HepG2 (cell line): ENCODE measurements at regions not wholly inside any gene's neighbourhood (a gene's known extent, or its start where the extent isn't known, plus 50 kb on each side); places are given as distances from the start of the nearest gene placed in this dataset.

Experiments
- ATAC-seq: fragments of 200-7000 bp; cut with Tn5 transposase; 3 replicates; pipeline ENCODE4 v1.9.1; 2020; ENCODE audit warnings: mild to moderate bottlenecking, moderate library complexity
- BruUV-seq: library from RNA; stranded (reverse); fragments of 400-500 nt; replicated peaks from 2 replicates; lab custom pipeline; 2021; lab: Mats Ljungman, UMichigan
- CTCF ChIA-PET: fragments of 300-600 bp; formaldehyde crosslinking; extraction: SDS; loops from one replicate; lab custom pipeline; 2021; ENCODE audit warnings: low total read pairs, inconsistent platforms, low intra/inter-chr PET ratio; lab: Yijun Ruan, JAX
- POLR2A ChIA-PET: fragments of 350-600 bp; sonication (Branson Sonifier 250); formaldehyde crosslinking; loops from one replicate; lab custom pipeline; 2020; ENCODE audit warnings: antibody characterized with exemption, inconsistent platforms; lab: Yijun Ruan, JAX
- DNase-seq: peaks from one replicate; pipeline ENCODE4 v3.0.0-alpha.2; 2015; ENCODE audit warnings: low spot score
- FAIRE-seq: peaks from 3 replicates; lab custom pipeline; 2011; peaks lifted over from hg19 to GRCh38; lab: Jason Lieb, UNC
- H2AFZ ChIP-seq: one replicate; pipeline ENCODE4 v1.6.1; 2011; ENCODE audit warnings: low read length, inconsistent platforms
- H3K27ac ChIP-seq: fragments of 300-600 bp; 3 replicates; pipeline ENCODE4 v1.8.0; 2011; ENCODE audit warnings: mixed run types, mild to moderate bottlenecking, mixed read lengths, low read length, inconsistent platforms; ENCODE audit not compliant: insufficient read depth; ENCODE audit errors: extremely low read length
- H3K27me3 ChIP-seq, 2 experiments: fragments of 200-600 bp in 1 of 2; 2 replicates in 1 of 2; 3 replicates in 1 of 2; pipeline versions ENCODE4 v1.6.0 to v1.8.0; 2011; ENCODE audit warnings: low read length in 2 of 2, mild to moderate bottlenecking in 2 of 2, moderate library complexity in 2 of 2, inconsistent platforms in 1 of 2; ENCODE audit not compliant: insufficient read depth in 2 of 2, control insufficient read depth in 1 of 2
- H3K36me3 ChIP-seq, 2 experiments: fragments of 200-600 bp in 1 of 2; replicated peaks in 1 of 2; 2 replicates in 1 of 2; 3 replicates in 1 of 2; pipeline versions ENCODE4 v1.5.1 to v1.8.0; 2011; ENCODE audit warnings: low read length in 2 of 2, inconsistent platforms in 1 of 2; ENCODE audit not compliant: insufficient read depth in 2 of 2, control insufficient read depth in 1 of 2
- H3K4me1 ChIP-seq: 2 replicates; pipeline ENCODE4 v1.5.1; 2012; ENCODE audit warnings: low read length, inconsistent platforms; ENCODE audit not compliant: insufficient read depth
- H3K4me2 ChIP-seq: 2 replicates; pipeline ENCODE4 v1.6.0; 2011; ENCODE audit warnings: low read depth, low read length, inconsistent platforms
- H3K4me3 ChIP-seq, 3 experiments: fragments of 200-600 bp in 1 of 3; sonication (generic), shearing (Covaris generic) in 1 of 3; replicated peaks in 1 of 3; 2 replicates each; pipeline ENCODE4 v1.5.1; 2011 to 2016; ENCODE audit warnings: low read length in 3 of 3, inconsistent platforms in 2 of 3, low read depth in 2 of 3, mild to moderate bottlenecking in 2 of 3, control low read depth in 1 of 3, mixed read lengths in 1 of 3; ENCODE audit not compliant: insufficient read depth in 1 of 3
- H3K79me2 ChIP-seq: one replicate; pipeline ENCODE4 v1.6.1; 2011; ENCODE audit warnings: low read length, inconsistent platforms; ENCODE audit not compliant: insufficient read depth
- H3K9ac ChIP-seq: 2 replicates; pipeline ENCODE4 v1.6.0; 2011; ENCODE audit warnings: mild to moderate bottlenecking, low read depth, low read length, inconsistent platforms; ENCODE audit not compliant: insufficient read depth
- H3K9me3 ChIP-seq: 2 replicates; pipeline ENCODE4 v1.5.1; 2012; ENCODE audit warnings: mild to moderate bottlenecking, low read length
- H4K20me1 ChIP-seq: 2 replicates; pipeline ENCODE4 v1.6.0; 2011; ENCODE audit warnings: inconsistent platforms, mild to moderate bottlenecking, low read length, moderate library complexity; ENCODE audit not compliant: insufficient read depth
- MAFK ChIP-seq, 2 experiments: IDR thresholded peaks in 1 of 2; conservative IDR thresholded peaks in 1 of 2; 2 replicates each; pipeline ENCODE4 v1.6.1; 2011; ENCODE audit warnings: improper control_type of control experiment in 2 of 2, low read length in 2 of 2
- SRF ChIP-seq: IDR thresholded peaks from 2 replicates; pipeline ENCODE4 v1.6.1; 2011; ENCODE audit warnings: mild to moderate bottlenecking, low read depth, low read length, moderate library complexity
- TMF1 ChIP-seq: sonication (generic); formaldehyde crosslinking; IDR thresholded peaks from 2 replicates; pipeline ENCODE4 v1.8.1; 2022; ENCODE audit warnings: low read depth, missing genetic modification reagents
- ZNF567 ChIP-seq: sonication (generic); formaldehyde crosslinking; IDR thresholded peaks from 2 replicates; pipeline ENCODE4 v1.8.1; 2023; ENCODE audit warnings: mild to moderate bottlenecking, missing genetic modification reagents, borderline replicate concordance
- ZNF777 ChIP-seq: sonication (generic); formaldehyde crosslinking; IDR thresholded peaks from 2 replicates; pipeline ENCODE4 v1.4.0; 2020; ENCODE audit warnings: missing genetic modification reagents
- WGBS: methylation state at CpG from one replicate; pipeline ENCODE4 v1.1.6; 2017; ENCODE audit warnings: low lambda C conversion rate; 5-methylcytosine and 5-hydroxymethylcytosine counted together
- in situ Hi-C: cut with HindIII; loops from 2 replicates; pipeline ENCODE4 v1.10.0; 2017; ENCODE audit warnings: low pct_unique_long_range_greater_than_20kb; ENCODE audit not compliant: extremely low pct_ligation_motif_present
- intact Hi-C: fragments of 100-400 bp; cut with micrococcal nuclease; formaldehyde crosslinking; loops from one replicate; pipeline ENCODE4 v1.10.0; 2022; ENCODE audit not compliant: unreplicated experiment
- TF ChIP-seq, protein P1 (sequence below): sonication (generic); formaldehyde crosslinking; IDR thresholded peaks from 2 replicates; pipeline ENCODE4 v1.4.0; 2020; ENCODE audit warnings: missing genetic modification reagents, borderline replicate concordance
- TF ChIP-seq, protein P2 (sequence below): IDR thresholded peaks from 2 replicates; pipeline ENCODE4 v1.6.1; 2016; ENCODE audit warnings: missing biosample characterization, missing genetic modification reagents, low read depth
- TF ChIP-seq, protein P3 (sequence below): sonication (generic); formaldehyde crosslinking; IDR thresholded peaks from 2 replicates; pipeline ENCODE4 v1.5.1; 2020; ENCODE audit warnings: mild to moderate bottlenecking, missing genetic modification reagents
- TF ChIP-seq, protein P4 (sequence below): sonication (generic); formaldehyde crosslinking; IDR thresholded peaks from 2 replicates; pipeline ENCODE4 v1.4.0; 2020; ENCODE audit warnings: mild to moderate bottlenecking, missing genetic modification reagents

- in situ Hi-C loops, result no loop called here
- CTCF ChIA-PET, result no interaction called here
- TF ChIP-seq TMF1 (CRISPR knock-in tag), result no peak
- TF ChIP-seq, protein P1, sequence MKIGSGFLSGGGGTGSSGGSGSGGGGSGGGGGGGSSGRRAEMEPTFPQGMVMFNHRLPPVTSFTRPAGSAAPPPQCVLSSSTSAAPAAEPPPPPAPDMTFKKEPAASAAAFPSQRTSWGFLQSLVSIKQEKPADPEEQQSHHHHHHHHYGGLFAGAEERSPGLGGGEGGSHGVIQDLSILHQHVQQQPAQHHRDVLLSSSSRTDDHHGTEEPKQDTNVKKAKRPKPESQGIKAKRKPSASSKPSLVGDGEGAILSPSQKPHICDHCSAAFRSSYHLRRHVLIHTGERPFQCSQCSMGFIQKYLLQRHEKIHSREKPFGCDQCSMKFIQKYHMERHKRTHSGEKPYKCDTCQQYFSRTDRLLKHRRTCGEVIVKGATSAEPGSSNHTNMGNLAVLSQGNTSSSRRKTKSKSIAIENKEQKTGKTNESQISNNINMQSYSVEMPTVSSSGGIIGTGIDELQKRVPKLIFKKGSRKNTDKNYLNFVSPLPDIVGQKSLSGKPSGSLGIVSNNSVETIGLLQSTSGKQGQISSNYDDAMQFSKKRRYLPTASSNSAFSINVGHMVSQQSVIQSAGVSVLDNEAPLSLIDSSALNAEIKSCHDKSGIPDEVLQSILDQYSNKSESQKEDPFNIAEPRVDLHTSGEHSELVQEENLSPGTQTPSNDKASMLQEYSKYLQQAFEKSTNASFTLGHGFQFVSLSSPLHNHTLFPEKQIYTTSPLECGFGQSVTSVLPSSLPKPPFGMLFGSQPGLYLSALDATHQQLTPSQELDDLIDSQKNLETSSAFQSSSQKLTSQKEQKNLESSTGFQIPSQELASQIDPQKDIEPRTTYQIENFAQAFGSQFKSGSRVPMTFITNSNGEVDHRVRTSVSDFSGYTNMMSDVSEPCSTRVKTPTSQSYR, result no peak
- TF ChIP-seq, protein P2, sequence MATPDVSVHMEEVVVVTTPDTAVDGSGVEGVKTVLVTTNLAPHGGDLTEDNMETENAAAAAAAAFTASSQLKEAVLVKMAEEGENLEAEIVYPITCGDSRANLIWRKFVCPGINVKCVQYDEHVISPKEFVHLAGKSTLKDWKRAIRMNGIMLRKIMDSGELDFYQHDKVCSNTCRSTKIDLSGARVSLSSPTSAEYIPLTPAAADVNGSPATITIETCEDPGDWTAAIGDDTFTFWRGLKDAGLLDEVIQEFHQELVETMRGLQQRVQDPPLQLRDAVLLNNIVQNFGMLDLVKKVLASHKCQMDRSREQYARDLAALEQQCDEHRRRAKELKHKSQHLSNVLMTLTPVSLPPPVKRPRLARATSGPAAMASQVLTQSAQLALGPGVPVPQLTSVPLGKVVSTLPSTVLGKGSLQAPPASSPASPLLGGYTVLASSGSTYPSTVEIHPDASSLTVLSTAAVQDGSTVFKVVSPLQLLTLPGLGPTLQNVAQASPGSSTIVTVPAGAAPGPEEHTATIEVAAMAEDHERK (CRISPR knock-in tag), result no peak
- no peak for TF ChIP-seq MAFK (conservative IDR thresholded peaks at IDR 0.05 in 1 of 2, IDR thresholded peaks at IDR 0.05 in 1 of 2; ENCODE audit: low read length in 2 of 2)
- TF ChIP-seq, protein P3, sequence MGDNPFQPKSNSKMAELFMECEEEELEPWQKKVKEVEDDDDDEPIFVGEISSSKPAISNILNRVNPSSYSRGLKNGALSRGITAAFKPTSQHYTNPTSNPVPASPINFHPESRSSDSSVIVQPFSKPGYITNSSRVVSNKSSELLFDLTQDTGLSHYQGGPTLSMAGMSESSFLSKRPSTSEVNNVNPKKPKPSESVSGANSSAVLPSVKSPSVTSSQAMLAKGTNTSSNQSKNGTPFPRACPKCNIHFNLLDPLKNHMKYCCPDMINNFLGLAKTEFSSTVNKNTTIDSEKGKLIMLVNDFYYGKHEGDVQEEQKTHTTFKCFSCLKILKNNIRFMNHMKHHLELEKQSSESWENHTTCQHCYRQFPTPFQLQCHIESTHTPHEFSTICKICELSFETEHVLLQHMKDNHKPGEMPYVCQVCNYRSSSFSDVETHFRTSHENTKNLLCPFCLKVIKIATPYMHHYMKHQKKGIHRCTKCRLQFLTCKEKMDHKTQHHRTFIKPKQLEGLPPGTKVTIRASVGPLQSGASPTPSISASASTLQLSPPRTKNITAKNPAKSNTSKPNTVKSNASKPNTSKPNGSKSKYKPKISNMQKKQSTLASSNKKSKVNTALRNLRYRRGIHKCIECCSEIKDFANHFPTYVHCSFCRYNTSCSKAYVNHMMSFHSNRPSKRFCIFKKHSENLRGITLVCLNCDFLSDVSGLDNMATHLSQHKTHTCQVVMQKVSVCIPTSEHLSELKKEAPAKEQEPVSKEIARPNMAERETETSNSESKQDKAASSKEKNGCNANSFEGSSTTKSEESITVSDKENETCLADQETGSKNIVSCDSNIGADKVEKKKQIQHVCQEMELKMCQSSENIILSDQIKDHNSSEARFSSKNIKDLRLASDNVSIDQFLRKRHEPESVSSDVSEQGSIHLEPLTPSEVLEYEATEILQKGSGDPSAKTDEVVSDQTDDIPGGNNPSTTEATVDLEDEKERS (CRISPR knock-in tag), result no peak
- no peak for TF ChIP-seq SRF
- TF ChIP-seq, protein P4, sequence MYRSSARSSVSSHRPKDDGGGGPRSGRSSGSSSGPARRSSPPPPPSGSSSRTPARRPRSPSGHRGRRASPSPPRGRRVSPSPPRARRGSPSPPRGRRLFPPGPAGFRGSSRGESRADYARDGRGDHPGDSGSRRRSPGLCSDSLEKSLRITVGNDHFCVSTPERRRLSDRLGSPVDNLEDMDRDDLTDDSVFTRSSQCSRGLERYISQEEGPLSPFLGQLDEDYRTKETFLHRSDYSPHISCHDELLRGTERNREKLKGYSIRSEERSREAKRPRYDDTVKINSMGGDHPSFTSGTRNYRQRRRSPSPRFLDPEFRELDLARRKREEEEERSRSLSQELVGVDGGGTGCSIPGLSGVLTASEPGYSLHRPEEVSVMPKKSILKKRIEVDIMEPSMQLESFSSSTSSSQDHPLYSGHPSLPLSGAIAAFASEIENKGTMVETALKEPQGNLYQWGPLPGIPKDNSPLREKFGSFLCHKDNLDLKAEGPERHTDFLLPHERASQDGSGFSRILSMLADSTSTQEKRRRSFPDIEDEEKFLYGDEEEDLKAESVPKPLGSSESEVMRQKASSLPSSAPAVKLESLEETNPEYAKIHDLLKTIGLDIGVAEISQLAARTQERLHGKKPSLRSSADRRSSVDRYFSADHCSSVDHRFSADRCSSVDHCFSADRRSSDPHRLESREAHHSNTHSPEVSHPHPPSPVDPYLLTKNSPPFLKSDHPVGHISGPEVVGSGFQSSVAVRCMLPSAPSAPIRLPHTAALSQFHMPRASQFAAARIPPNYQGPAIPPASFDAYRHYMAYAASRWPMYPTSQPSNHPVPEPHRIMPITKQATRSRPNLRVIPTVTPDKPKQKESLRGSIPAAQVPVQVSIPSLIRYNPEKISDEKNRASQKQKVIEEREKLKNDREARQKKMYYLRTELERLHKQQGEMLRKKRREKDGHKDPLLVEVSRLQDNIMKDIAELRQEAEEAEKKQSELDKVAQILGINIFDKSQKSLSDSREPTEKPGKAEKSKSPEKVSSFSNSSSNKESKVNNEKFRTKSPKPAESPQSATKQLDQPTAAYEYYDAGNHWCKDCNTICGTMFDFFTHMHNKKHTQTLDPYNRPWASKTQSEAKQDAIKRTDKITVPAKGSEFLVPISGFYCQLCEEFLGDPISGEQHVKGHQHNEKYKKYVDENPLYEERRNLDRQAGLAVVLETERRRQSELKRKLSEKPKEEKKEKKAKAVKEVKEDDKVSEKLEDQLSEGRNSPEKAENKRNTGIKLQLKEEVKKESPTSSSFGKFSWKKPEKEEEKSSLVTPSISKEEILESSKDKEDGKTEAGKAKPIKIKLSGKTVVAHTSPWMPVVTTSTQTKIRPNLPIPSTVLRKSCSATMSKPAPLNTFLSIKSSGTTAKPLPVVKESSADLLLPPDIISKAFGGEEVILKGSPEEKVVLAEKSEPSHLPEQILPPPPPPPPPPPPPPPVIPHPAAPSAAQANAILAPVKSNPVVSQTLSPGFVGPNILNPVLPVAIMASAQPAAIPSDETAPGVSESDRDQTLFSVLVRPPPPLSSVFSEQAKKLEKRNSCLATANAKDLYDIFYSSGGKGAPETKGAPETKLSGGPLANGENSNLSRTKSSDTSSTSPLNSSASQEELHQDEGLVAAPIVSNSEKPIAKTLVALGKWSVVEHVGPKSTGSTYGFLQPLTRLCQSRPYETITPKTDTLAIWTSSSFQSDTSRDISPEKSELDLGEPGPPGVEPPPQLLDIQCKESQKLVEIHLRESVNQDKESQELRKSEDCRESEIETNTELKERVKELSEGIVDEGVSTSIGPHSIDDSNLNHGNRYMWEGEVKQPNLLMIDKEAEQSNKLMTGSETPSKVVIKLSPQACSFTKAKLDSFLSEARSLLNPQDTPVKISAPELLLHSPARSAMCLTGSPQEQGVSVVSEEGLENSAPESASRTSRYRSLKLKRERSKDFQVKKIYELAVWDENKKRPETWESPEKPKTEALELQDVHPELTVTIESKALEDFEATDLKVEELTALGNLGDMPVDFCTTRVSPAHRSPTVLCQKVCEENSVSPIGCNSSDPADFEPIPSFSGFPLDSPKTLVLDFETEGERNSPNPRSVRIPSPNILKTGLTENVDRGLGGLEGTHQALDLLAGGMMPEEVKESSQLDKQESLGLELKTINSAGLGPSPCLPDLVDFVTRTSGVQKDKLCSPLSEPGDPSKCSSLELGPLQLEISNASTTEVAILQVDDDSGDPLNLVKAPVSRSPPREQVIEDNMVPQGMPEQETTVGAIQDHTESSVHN (CRISPR knock-in tag), result no peak
- no peak for TF ChIP-seq ZNF567
- TF ChIP-seq ZNF777 (CRISPR knock-in tag), result no peak
Measured at GRCh38 chr9:82621447-82621846, 441.5 kb downstream of the RASEF start.

More at GRCh38 chr9:82621447-82621846, 441.5 kb downstream of the RASEF start:
- no peak overlapping the region for H2AFZ ChIP-seq
- FAIRE-seq (no peak), DNase-seq (no peak), ATAC-seq (no peak)
- H3K27ac ChIP-seq, result no peak overlapping the region
- BruUV-seq, result no TSS peak
- 4% methylated on average over 1 of the region's 1 CpG for WGBS
- H3K4me1 ChIP-seq, result no peaks in the 10 kb centered on the region
- no peaks in the 10 kb centered on the region for H3K9me3 ChIP-seq
- intact Hi-C loops, result no loop called here
- POLR2A ChIA-PET, result no interaction called here
- no peak overlapping the region for H3K9ac ChIP-seq
- H3K4me3 ChIP-seq, result no peak overlapping the region
- no peaks in the 10 kb centered on the region for H4K20me1 ChIP-seq
- H3K27me3 ChIP-seq, result no peaks in the 10 kb centered on the region; a peak in 1 of 5 replicates
- H3K4me2 ChIP-seq, result no peak overlapping the region
- H3K79me2 ChIP-seq, result no peaks in the 10 kb centered on the region
- H3K36me3 ChIP-seq, result no peaks in the 10 kb centered on the region
